NCI-H226 (cell line): ENCODE measurements at regions not wholly inside any gene's neighbourhood (a gene's known extent, or its start where the extent isn't known, plus 50 kb on each side); places are given as distances from the start of the nearest gene placed in this dataset.
"Not testable (repeated sequence)": the region's sequence is repeated elsewhere in the genome, so short reads cannot be mapped to it uniquely, and the experiment has no call there.

Source experiments
- DNase-seq: peaks from one replicate; pipeline ENCODE4 v3.0.0-alpha.2; 2015

DNA sequence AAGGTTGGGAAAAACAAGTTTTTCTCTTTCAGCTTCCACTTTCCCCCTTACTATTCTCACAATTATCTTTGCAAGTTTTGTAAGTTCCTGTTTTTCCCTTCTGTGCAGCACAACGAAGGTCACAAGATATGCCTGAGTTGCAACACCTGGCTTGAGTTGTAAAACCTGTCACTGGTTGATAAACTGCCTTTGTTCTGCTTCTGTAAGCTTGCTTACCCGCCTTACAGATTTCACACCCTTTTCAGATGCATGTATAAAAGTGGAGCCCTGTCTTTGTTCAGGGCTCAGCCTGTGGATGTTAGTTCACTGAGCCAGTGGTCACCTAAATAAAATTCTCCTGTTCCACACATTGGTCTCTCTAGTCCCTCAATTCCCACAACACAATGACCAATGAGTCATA is 318.9 kb downstream of the UBE2NL start:
- not testable (repeated sequence) for DNase-seq

DNA sequence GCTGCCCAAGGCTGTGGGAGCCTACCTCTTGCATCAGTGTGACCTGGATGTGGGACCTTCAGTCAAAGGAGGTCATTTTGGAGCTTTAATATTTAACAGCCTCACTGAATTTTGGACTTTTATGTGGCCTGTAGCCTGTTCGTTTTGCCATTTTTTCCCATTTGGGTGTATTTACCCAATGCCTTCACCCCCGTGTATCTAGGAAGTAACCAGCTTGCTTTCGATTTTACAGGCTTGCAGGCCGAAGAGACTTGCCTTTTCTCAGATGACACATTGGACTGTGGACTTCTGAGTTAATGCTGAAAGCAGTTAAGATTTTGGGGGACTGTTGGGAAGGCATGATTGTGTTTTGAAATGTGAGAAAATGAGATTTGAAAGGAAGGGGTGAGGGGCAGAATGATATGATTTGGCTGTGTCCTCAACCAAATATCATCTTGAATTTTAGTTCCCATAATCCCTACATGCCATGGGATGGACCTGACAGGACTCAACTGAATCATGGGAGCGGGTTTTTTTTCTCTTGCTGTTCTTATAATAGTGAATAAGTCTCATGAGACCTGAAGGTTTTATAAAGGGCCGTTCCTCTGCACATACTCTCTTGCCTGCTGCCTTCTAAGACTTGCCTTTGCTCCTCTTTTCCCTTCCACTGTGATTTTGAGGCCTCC is 324.6 kb downstream of the UBE2NL start:
- DNase-seq: not testable (repeated sequence)

DNA sequence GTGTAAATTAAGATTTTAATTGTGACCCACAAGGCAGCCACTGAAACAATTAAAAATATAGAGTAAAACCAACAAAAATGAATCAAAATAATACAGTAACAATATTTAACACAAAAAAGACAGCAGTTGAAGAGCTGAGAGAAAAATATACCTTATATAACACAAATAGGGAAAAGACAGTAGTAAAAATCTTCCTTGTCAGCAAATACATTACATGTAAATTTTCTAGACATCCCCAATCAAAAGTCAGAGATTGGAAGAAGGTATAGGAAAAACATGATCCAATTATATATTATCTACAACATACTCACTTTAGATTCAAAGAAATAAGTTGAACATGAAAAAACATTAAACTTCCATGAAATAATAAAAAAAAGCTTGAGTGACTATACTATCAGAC is 330.8 kb downstream of the UBE2NL start:
- no peak for DNase-seq

DNA sequence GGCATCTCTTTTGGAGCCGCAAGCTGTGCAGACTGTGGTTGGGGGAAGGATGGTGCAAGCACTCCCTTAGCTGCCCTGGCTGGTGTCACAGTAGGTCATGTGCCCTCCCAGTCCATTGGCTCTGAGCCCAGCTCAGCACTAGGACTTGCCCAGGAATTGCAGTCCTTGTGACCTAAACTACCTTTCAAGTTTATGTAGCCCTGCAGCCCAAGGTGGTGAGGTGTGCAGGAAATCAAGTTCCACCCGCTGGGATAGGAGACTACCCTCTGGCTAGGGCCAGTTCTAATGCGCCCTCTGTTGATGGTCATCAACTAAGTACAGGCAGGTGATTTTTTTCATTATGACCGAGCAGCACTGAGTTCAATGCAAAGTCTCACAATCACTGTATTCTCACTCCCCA is 335.2 kb downstream of the UBE2NL start:
- no peak for DNase-seq

DNA sequence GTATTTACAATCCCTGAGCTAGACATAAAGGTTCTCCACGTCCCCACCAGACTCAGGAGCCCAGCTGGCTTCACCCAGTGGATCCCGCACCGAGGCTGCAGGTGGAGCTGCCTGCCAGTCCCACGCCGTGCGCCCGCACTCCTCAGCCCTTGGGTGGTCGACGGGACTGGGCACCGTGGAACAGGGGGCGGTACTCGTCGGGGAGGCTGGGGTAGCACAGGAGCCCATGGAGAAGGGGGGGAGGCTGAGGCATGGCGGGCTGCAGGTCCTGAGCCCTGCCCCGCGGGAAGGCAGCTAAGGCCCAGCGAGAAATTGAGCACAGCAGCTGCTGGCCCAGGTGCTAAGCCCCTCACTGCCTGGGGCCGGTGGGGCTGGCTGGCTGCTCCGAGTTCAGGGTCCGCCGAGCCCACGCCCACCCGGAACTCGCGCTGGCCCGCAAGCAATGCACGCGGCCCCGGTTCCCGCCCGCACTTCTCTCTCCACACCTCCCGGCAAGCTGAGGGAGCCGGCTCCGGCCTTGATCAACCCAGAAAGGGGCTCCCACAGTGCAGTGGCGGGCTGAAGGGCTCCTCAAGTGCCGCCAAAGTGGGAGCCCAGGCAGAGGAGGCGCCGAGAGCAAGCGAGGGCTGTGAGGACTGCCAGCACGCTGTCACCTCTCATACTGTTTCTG is 347.4 kb downstream of the UBE2NL start:
- not testable (repeated sequence) for DNase-seq

DNA sequence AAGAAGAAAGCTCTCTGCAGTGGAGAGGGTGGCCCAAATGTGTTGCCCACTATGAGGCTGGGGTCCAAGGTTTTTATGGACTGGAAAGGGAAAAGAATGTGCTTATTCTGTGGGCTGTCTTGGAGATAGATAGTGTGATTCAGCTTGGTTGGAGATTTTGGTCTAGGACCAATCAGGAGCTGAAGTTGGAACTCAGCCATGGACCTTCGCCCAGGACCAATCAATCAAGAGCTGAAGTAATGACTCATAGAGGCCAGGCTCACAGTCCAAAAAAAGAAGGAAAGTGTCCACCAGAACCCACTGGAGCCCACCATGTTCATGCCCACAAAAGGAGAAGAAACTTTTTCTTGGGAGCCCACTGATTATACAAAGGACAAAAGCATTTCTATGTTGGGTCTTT is 369.5 kb downstream of the UBE2NL start:
- no peak for DNase-seq

DNA sequence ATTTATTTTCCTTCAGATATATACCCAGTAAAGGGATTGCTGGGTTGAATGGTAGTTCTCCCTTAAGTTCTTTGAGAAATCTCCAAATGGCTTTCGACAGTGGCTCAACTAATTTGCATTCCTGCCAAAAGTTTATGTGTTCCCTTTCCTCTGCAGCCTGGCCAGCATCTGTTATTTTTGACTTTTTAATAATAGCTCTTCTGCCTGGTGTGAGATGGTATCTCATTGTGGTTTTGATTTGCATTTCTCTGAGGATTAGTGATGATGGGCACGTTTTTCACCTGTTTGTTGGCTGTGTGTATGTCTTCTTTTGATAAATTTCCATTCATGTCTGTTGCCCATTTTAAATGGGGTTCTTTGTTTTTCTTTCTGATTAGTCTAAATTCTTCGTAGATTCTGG is 375.2 kb downstream of the UBE2NL start:
- DNase-seq: no peak

DNA sequence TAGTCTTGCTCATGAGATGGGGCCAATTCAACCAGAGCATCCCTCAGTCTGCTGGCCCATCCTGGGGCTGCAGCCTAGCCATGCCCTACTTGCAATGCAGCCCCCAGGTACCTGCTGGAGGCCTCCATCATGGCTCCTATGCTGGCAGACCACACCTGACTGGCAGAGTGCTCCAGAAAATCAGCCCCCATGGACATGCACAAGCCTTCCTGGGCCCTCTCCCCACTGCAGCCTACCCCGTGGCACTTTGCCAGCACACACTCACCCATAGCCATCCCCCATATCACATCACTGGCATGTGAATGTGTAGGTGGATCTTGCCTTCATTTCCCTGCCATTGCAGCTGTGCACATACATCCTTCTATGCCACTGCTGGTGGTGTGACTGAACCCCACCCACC is 381.8 kb downstream of the UBE2NL start:
- DNase-seq: no peak

DNA sequence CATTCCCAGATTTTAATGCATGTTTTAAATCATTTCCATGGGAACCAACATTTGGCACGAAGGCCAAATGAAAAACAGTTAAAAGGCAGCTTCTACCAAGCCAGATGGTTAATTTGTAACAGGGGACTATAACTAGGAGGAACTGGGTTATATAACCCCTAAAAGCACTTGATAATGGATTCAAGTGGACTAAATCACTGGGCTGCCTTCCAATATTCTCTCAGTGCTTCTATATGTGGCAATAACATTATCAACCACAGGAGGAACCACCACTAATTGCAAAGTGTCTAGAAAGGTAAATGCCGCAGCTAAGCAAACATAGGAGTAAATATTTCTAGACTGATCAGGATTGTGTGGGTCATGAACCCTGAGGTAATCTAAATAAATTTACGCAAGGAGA is 391.5 kb downstream of the UBE2NL start:
- no peak for DNase-seq

DNA sequence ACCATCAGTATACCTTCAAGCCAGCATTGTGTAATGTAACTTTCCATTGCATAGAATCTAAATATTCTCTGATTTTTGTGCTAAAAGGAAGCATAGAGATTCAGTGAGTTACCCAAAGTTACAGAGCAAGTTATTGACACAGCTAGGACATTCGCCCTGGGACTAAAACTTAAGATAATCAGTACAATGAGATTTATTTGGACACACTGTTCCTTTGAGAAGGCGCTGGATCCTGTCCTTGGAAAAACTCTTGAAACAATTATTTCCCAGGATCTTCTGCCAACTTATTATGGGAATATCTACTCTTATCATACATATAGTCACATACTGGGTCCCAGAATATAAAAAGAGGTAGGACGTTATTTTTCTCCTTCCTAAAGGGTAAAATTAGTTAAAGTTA is 392.0 kb downstream of the UBE2NL start:
- DNase-seq: no peak

DNA sequence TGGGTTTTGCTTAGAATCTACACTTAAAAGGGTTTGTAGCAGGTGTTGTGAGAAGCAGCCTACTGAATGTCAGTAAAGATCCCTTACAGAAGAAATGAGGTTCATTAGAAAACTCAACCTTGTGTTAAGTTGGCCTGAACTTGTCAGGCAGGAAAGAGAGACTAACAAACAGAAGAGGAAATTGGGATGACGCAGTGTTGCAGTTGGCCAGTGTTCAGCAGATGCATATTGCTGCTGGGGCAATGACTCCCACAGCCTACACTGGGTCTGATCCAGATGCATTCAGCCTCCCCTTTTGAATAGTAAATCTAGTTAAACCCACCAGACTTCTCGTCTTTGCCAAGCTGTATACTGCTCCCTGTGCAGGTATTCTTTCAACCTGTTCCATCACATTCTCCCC is 409.4 kb downstream of the UBE2NL start:
- no peak for DNase-seq

DNA sequence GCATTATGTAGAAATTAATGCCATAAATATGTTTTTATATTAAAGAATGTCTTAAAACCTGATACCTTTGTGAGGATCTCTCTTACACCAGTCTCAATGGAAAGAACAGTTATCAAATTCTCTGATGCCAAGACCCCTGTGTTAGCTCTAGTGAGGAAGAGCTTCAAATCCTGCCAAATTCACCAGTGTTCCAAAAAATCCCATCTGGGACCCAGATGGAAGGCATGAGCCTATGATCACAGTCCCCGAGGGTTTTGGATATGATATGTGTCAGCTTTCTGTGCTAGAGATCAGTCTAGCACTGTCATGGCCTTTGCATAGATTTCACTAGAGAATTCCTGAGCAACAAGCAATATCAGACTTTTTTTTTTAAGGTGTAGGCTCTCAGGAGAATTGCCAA is 412.1 kb downstream of the UBE2NL start:
- DNase-seq: no peak

DNA sequence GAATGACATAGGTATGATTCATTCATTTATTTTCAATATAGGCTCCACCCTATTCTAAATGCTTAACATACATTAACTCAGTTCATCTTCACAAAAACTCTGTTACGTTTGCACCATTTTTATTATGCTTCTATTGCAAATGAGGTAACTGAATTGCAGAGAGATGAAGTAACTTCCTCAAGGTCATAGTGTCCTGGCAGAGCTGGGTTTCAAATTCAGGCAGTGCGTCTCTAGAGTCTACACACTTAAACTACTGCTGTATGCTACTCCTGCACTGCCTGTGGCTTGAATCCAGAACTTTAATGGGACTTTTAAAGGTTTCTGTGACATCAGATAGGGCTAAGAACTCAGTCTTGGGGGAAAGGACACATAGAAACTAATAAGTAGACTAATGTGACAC is 413.4 kb downstream of the UBE2NL start:
- no peak for DNase-seq

DNA sequence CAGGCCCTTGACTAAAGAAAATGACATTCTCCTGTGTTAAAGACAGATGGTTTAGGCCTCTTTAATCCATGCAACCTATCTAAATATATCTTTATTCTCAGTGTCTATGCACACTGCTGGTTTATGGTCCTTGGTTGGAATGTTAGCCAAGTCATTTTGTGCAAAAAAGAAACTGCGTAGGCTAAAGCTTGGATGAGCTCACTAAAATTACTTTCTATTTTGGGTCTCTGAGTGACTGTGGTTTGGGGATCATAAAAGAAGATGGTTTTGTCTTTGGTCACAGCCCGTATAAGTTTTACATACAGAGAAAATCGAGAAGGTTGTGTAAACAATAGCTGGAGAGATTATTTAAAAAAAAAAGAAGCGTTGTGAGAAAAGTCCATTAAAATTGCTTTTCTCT is 443.6 kb downstream of the UBE2NL start:
- DNase-seq: no peak

DNA sequence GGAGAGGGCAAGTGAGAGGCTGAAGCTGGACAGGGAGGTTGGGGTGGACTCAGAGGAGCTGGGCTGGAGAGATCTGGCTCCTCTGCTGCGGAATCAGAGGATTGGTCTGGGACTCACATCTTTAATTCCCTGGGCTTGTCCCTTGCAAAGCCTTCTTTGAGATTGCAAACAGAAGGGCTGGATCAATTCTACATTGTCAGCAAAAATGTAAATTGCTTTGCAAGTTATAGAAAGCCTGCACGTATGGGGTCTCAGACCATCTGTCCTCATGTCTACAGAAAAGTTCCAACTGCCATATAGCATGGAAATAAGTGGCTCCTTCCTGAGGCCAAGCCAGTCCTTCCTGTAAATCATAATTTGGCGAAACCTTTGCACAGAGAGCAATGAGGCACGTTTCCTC is 449.6 kb downstream of the UBE2NL start:
- no peak for DNase-seq

DNA sequence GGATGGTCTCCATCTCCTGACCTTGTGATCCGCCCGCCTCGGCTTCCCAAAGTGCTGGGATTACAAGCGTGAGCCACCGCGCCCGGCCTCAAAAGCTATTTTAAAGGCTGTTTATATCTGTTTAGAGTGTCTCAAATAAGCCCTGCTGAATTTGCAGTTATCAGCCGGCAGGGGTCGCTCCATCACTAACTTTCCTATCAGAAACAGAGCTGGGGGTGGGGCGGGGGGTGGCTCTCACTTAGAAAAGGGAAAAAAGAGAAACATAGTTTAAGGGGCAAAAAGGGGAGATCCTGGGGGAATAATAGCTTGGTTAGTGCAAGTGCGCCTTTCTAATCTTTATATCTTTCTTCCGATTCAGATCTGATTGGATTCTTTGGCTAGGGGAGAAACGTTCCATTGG is 450.7 kb downstream of the UBE2NL start:
- DNase-seq: no peak

DNA sequence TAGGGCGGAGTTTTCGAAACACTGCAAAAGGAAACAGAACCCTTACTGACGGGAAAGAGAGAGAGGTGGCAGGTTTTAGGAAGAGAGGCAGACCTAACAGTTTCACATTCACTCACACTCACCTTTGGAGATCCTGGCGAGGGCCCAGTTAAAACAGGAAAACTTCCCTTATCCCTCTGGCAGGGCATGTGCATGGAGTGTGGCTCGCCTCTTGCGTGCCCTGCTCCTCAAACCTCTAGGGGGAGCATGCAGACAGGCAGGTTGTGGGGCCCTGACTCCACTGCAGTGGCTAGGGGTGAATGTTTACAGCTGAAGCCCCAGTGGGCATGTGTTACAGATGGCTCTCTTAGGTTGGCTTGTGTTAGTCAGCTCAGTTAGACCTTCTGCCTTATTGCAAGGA is 451.5 kb downstream of the UBE2NL start:
- DNase-seq: no peak

DNA sequence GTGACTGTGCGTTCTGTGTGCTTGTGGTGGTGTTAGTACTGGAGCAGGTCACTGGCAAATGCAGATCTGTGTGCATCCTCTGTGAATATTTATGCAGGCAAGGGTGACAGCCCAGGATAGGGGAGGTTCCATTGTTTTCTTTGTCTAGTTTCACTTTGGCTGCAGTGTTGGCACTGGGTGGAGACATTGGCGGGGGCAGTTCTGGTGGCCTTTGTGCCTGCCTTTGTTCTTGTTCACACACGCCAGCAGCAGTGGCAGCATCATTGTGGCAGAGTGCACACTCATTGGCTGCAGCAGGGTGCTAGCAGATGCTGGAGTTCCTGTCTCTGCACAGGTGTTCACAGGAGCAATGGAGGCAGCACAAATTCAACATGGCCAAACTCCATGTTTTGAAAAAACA is 495.3 kb downstream of the UBE2NL start:
- DNase-seq: no peak

DNA sequence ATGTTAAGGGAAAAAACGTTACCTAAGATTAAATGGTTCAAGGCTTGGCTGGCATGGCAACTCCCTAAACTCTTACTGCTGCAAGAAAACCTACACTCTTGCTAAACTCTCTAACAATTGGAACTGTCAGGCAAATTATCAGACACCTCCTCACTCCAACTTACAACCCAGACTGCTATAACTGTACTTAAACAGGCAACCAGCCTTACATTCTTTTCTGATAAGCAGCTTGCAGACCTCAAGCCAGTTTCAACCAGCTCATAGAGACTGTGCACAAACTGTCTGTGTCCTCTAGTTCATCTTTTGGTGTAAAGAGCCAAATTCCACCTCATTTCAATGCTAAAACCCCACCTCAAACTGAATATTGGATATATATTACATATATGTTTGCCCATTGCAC is 504.9 kb downstream of the UBE2NL start:
- DNase-seq: no peak
